Type B pancreatic cell (in vitro differentiated cells): ENCODE measurements at regions not wholly inside any gene's neighbourhood (a gene's known extent, or its start where the extent isn't known, plus 50 kb on each side); places are given as distances from the start of the nearest gene placed in this dataset.

Source experiments
- DNase-seq: peaks from one replicate; pipeline ENCODE4 v3.0.0; 2021; ENCODE audit warnings: mixed read lengths; ENCODE audit not compliant: unreplicated experiment; ENCODE audit errors: extremely low spot score
- H3K27ac Mint-ChIP-seq: 2 replicates; pipeline ENCODE4 v1.8.0; 2021; ENCODE audit warnings: mild to moderate bottlenecking, mixed read lengths
- H3K27me3 Mint-ChIP-seq: 2 replicates; pipeline ENCODE4 v1.8.0; 2021; ENCODE audit warnings: mixed read lengths
- H3K36me3 Mint-ChIP-seq: 2 replicates; pipeline ENCODE4 v1.8.0; 2021; ENCODE audit warnings: mixed read lengths
- H3K4me1 Mint-ChIP-seq: one replicate; pipeline ENCODE4 v1.8.0; 2021; ENCODE audit warnings: mixed read lengths; ENCODE audit not compliant: unreplicated experiment
- H3K4me3 Mint-ChIP-seq: 2 replicates; pipeline ENCODE4 v1.8.0; 2021; ENCODE audit warnings: mild to moderate bottlenecking, mixed read lengths
- H3K9me3 Mint-ChIP-seq: 2 replicates; pipeline ENCODE4 v1.8.0; 2021; ENCODE audit warnings: mixed read lengths
- CTCF ChIP-seq: fragments of 200-600 bp; sonication (generic); conservative IDR thresholded peaks from 2 replicates; pipeline ENCODE4 v1.5.0; 2021; ENCODE audit warnings: antibody characterized with exemption, mild to moderate bottlenecking

- H3K27ac Mint-ChIP-seq = no peak overlapping the region
- H3K4me3 Mint-ChIP-seq = no peak overlapping the region
- H3K27me3 Mint-ChIP-seq = peaks cover 62% of the 10 kb centered on the region
- DNase-seq = no peak
- no peaks in the 10 kb centered on the region for H3K4me1 Mint-ChIP-seq
- no peak for TF ChIP-seq CTCF
- no peaks in the 10 kb centered on the region for H3K9me3 Mint-ChIP-seq
- H3K36me3 Mint-ChIP-seq = no peaks in the 10 kb centered on the region
Measured at GRCh38 chr12:113693693-113694092, 222.0 kb upstream of the LHX5 start.

- no peaks in the 10 kb centered on the region for H3K36me3 Mint-ChIP-seq
- DNase-seq = no peak
- no peak overlapping the region for H3K27ac Mint-ChIP-seq
- peaks cover 50% of the 10 kb centered on the region for H3K27me3 Mint-ChIP-seq
- H3K4me1 Mint-ChIP-seq = no peaks in the 10 kb centered on the region
- TF ChIP-seq CTCF = no peak
- no peak overlapping the region for H3K4me3 Mint-ChIP-seq
- no peaks in the 10 kb centered on the region for H3K9me3 Mint-ChIP-seq
Measured at GRCh38 chr12:113689047-113689610, 217.5 kb upstream of the LHX5 start.

- H3K4me1 Mint-ChIP-seq = no peaks in the 10 kb centered on the region
- TF ChIP-seq CTCF = no peak
- H3K27me3 Mint-ChIP-seq = peaks cover 48% of the 10 kb centered on the region
- no peaks in the 10 kb centered on the region for H3K9me3 Mint-ChIP-seq
- no peak overlapping the region for H3K27ac Mint-ChIP-seq
- H3K4me3 Mint-ChIP-seq = no peak overlapping the region
- DNase-seq = no peak
- H3K36me3 Mint-ChIP-seq = no peaks in the 10 kb centered on the region
Measured at GRCh38 chr12:113688313-113688712, 216.6 kb upstream of the LHX5 start.

GRCh38 chr12:113684908-113685782 is 213.5 kb upstream of the LHX5 start:
- peaks cover 42% of the 10 kb centered on the region for H3K27me3 Mint-ChIP-seq
- H3K4me3 Mint-ChIP-seq = no peak overlapping the region
- H3K9me3 Mint-ChIP-seq = no peaks in the 10 kb centered on the region
- no peaks in the 10 kb centered on the region for H3K36me3 Mint-ChIP-seq
- no peak for DNase-seq
- H3K4me1 Mint-ChIP-seq = no peaks in the 10 kb centered on the region
- no peak overlapping the region for H3K27ac Mint-ChIP-seq
- TF ChIP-seq CTCF = no peak

GRCh38 chr12:113684053-113684907 is 212.6 kb upstream of the LHX5 start:
- Mint-ChIP-seq H3K27me3 (peaks cover 48% of the 10 kb centered on the region), H3K9me3 (no peaks in the 10 kb centered on the region), H3K4me1 (no peaks in the 10 kb centered on the region), H3K27ac (no peak overlapping the region), H3K36me3 (no peaks in the 10 kb centered on the region), H3K4me3 (no peak overlapping the region)
- DNase-seq = no peak
- no peak for TF ChIP-seq CTCF
